CD14-positive monocyte (primary cell): ENCODE measurements at regions not wholly inside any gene's neighbourhood (a gene's known extent, or its start where the extent isn't known, plus 50 kb on each side); places are given as distances from the start of the nearest gene placed in this dataset.
"Not testable (repeated sequence)": the region's sequence is repeated elsewhere in the genome, so short reads cannot be mapped to it uniquely, and the experiment has no call there.

Experiments
- DNase-seq, 3 donors: peaks; one replicate each; pipeline ENCODE4 v3.0.0-alpha.2; 2011 to 2022
- H2AFZ ChIP-seq: 2 replicates; pipeline ENCODE4 v1.6.0; 2012; ENCODE audit warnings: mild to moderate bottlenecking, low read depth, low read length, inconsistent platforms; ENCODE audit not compliant: insufficient read depth, poor library complexity, severe bottlenecking
- H3K27ac ChIP-seq, 2 donors: 1 replicate in 1 of 2; 2 replicates in 1 of 2; pipeline ENCODE4 v1.5.1; 2012 to 2013; ENCODE audit warnings: low read length in 2 of 2, control low read depth in 1 of 2, inconsistent platforms in 1 of 2, low read depth in 1 of 2, mild to moderate bottlenecking in 1 of 2
- H3K27me3 ChIP-seq, 2 donors: one replicate each; pipeline versions ENCODE4 v1.6.0 to v1.6.1; 2011 to 2013; ENCODE audit warnings: low read length in 2 of 2; ENCODE audit not compliant: control insufficient read depth in 2 of 2, insufficient read depth in 2 of 2
- H3K36me3 ChIP-seq, 2 donors: replicated peaks in 1 of 2; 1 replicate in 1 of 2; 2 replicates in 1 of 2; pipeline versions ENCODE4 v1.5.1 to v1.6.1; 2012 to 2013; ENCODE audit warnings: low read length in 2 of 2, control low read depth in 1 of 2, inconsistent platforms in 1 of 2, mild to moderate bottlenecking in 1 of 2; ENCODE audit not compliant: insufficient read depth in 2 of 2, control insufficient read depth in 1 of 2
- H3K4me1 ChIP-seq, 2 donors: 1 replicate in 1 of 2; 2 replicates in 1 of 2; pipeline versions ENCODE4 v1.5.1 to v1.6.1; 2012 to 2013; ENCODE audit warnings: low read length in 2 of 2, control low read depth in 1 of 2, inconsistent platforms in 1 of 2, mild to moderate bottlenecking in 1 of 2, moderate library complexity in 1 of 2; ENCODE audit not compliant: insufficient read depth in 2 of 2, control insufficient read depth in 1 of 2
- H3K4me2 ChIP-seq: replicated peaks from 2 replicates; pipeline ENCODE3; 2012; ENCODE audit warnings: low read length, moderate library complexity, mild to moderate bottlenecking; ENCODE audit not compliant: poor library complexity, severe bottlenecking; ENCODE audit errors: extremely low read depth
- H3K4me3 ChIP-seq, 3 experiments: fragments of 200-600 bp in 1 of 3; sonication (generic) in 1 of 3; replicated peaks in 1 of 3; 1 replicate in 2 of 3; 2 replicates in 1 of 3; pipeline ENCODE4 v1.5.1; 2011 to 2013; ENCODE audit warnings: low read length in 3 of 3, mild to moderate bottlenecking in 3 of 3, control low read depth in 2 of 3, low read depth in 2 of 3, inconsistent platforms in 1 of 3, moderate library complexity in 1 of 3
- H3K79me2 ChIP-seq: 2 replicates; pipeline ENCODE4 v1.6.0; 2012; ENCODE audit warnings: mild to moderate bottlenecking, control low read depth, inconsistent platforms, low read length, moderate library complexity; ENCODE audit not compliant: insufficient read depth
- H3K9ac ChIP-seq: 2 replicates; pipeline ENCODE4 v1.6.0; 2017; ENCODE audit warnings: low read length, mild to moderate bottlenecking; ENCODE audit not compliant: insufficient read depth, poor library complexity, severe bottlenecking
- H3K9me3 ChIP-seq, 2 donors: replicated peaks in 1 of 2; 1 replicate in 1 of 2; 2 replicates in 1 of 2; pipeline versions ENCODE4 v1.5.1 to v1.6.1; 2012 to 2013; ENCODE audit warnings: low read length in 2 of 2, control low read depth in 1 of 2; ENCODE audit not compliant: control insufficient read depth in 1 of 2, insufficient read depth in 1 of 2
- H4K20me1 ChIP-seq: 2 replicates; pipeline ENCODE4 v1.6.0; 2012; ENCODE audit warnings: mild to moderate bottlenecking, low read length, control low read depth, moderate library complexity; ENCODE audit not compliant: insufficient read depth
- H3K27ac Mint-ChIP-seq, 7 donors: one replicate each; pipeline ENCODE4 v1.8.0; 2020; ENCODE audit warnings: mild to moderate bottlenecking in 7 of 7, mixed read lengths in 7 of 7, moderate library complexity in 6 of 7, inconsistent platforms in 2 of 7
- H3K27me3 Mint-ChIP-seq, 3 donors: one replicate each; pipeline ENCODE4 v1.8.0; 2021 to 2022; ENCODE audit warnings: low read depth in 3 of 3, mild to moderate bottlenecking in 3 of 3, mixed read lengths in 3 of 3, moderate library complexity in 3 of 3, inconsistent platforms in 1 of 3
- H3K36me3 Mint-ChIP-seq, 2 donors: one replicate each; pipeline ENCODE4 v1.8.0; 2020; ENCODE audit warnings: mixed read lengths in 2 of 2, inconsistent platforms in 1 of 2, mild to moderate bottlenecking in 1 of 2
- H3K4me1 Mint-ChIP-seq: one replicate; pipeline ENCODE4 v1.8.0; 2020; ENCODE audit warnings: mild to moderate bottlenecking, mixed read lengths
- H3K4me3 Mint-ChIP-seq, 2 donors: one replicate each; pipeline ENCODE4 v1.8.0; 2020; ENCODE audit warnings: mild to moderate bottlenecking in 2 of 2, mixed read lengths in 2 of 2, moderate library complexity in 1 of 2
- H3K9me3 Mint-ChIP-seq, 7 donors: one replicate each; pipeline ENCODE4 v1.8.0; 2020 to 2022; ENCODE audit warnings: mixed read lengths in 7 of 7, mild to moderate bottlenecking in 6 of 7, moderate library complexity in 6 of 7, inconsistent platforms in 2 of 7
- WGBS: methylation state at CpG from one replicate; pipeline ENCODE4 v1.1.5; 2013; ENCODE audit warnings: missing lambda C conversion rate; ENCODE audit not compliant: insufficient coverage; 5-methylcytosine and 5-hydroxymethylcytosine counted together
- intact Hi-C, 2 donors: fragments of 100-400 bp; cut with micrococcal nuclease; formaldehyde crosslinking; loops; one replicate each; pipeline versions ENCODE4 v1.15.0 to v1.15.1; 2023
- TF ChIP-seq, protein P1 (sequence below): fragments of 200-600 bp; IDR thresholded peaks from one replicate; pipeline ENCODE4 v1.8.0; 2022; ENCODE audit warnings: antibody characterized with exemption, mild to moderate bottlenecking

- no peak overlapping the region for H3K4me3 Mint-ChIP-seq
- Histone ChIP-seq H3K27ac (no peak overlapping the region), H3K4me2 (no peak overlapping the region), H3K36me3 (no peaks in the 10 kb centered on the region), H3K9ac (no peak overlapping the region), H3K27me3 (no peaks in the 10 kb centered on the region), H3K9me3 (no peaks in the 10 kb centered on the region), H3K79me2 (no peaks in the 10 kb centered on the region), H2AFZ (no peak overlapping the region), H3K4me3 (no peak overlapping the region), H3K4me1 (no peaks in the 10 kb centered on the region), H4K20me1 (no peaks in the 10 kb centered on the region)
- no peak for DNase-seq
- H3K36me3 Mint-ChIP-seq = no peaks in the 10 kb centered on the region
- intact Hi-C loops = no loop called here
- no peak overlapping the region for H3K27ac Mint-ChIP-seq
- no peaks in the 10 kb centered on the region for H3K27me3 Mint-ChIP-seq
- TF ChIP-seq, protein P1, sequence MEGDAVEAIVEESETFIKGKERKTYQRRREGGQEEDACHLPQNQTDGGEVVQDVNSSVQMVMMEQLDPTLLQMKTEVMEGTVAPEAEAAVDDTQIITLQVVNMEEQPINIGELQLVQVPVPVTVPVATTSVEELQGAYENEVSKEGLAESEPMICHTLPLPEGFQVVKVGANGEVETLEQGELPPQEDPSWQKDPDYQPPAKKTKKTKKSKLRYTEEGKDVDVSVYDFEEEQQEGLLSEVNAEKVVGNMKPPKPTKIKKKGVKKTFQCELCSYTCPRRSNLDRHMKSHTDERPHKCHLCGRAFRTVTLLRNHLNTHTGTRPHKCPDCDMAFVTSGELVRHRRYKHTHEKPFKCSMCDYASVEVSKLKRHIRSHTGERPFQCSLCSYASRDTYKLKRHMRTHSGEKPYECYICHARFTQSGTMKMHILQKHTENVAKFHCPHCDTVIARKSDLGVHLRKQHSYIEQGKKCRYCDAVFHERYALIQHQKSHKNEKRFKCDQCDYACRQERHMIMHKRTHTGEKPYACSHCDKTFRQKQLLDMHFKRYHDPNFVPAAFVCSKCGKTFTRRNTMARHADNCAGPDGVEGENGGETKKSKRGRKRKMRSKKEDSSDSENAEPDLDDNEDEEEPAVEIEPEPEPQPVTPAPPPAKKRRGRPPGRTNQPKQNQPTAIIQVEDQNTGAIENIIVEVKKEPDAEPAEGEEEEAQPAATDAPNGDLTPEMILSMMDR = no peak
- H3K4me1 Mint-ChIP-seq = no peaks in the 10 kb centered on the region
- no CpG with 5 or more reads among the region's 2 CpGs for WGBS
- H3K9me3 Mint-ChIP-seq = peaks cover 0 to 15% (median 4%) of the 10 kb centered on the region in 7 donors
Observed at GRCh38 chr15:24150542-24150941, 463.4 kb upstream of the NDN start.

- H2AFZ ChIP-seq, H3K9me3 ChIP-seq, H3K4me2 ChIP-seq, H3K36me3 ChIP-seq, H3K27me3 ChIP-seq, H3K79me2 ChIP-seq, H3K27ac Mint-ChIP-seq, H3K4me1 ChIP-seq, H3K4me3 Mint-ChIP-seq, DNase-seq, H3K27me3 Mint-ChIP-seq, H3K4me1 Mint-ChIP-seq, intact Hi-C loops, H3K9ac ChIP-seq, H3K4me3 ChIP-seq, H3K36me3 Mint-ChIP-seq, H3K27ac ChIP-seq, H4K20me1 ChIP-seq: not testable (repeated sequence)
- peaks cover 4 to 11% (median 7%) of the 10 kb centered on the region in 7 donors for H3K9me3 Mint-ChIP-seq
- WGBS = no CpG with 5 or more reads among the region's 1 CpG
Observed at GRCh38 chr15:24158306-24158705, 471.2 kb upstream of the NDN start.

DNA sequence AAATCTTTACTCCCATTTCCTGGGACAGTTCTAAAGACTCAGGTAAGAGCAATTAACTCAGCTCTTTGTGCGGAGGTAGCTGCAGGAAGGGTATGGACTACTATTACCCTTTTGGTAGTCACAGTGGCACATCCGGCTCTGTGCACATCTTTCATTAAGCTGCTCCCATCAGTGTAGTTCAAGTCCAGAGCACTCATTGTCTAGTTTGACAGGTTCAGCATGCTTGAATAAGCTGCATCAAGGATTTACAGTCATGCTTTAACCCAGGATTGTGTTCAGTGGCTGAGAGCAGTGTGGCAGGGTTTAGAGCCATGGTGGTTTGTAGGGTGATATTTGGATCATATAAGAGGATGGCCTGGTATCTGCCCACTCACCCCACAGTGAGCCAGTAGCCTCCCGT, 478.4 kb upstream of the NDN start:
- H3K4me3 ChIP-seq, intact Hi-C loops, H3K4me3 Mint-ChIP-seq, H3K27me3 ChIP-seq, H2AFZ ChIP-seq, H3K79me2 ChIP-seq, H3K4me2 ChIP-seq, H3K36me3 Mint-ChIP-seq, H4K20me1 ChIP-seq, H3K36me3 ChIP-seq, DNase-seq, H3K27me3 Mint-ChIP-seq, H3K27ac ChIP-seq, H3K9ac ChIP-seq, H3K4me1 ChIP-seq, H3K4me1 Mint-ChIP-seq: not testable (repeated sequence)
- Mint-ChIP-seq H3K27ac (peak overlapping the region in 1 of 7 donors; percentile 50), H3K9me3 (peaks cover 0 to 15% (median 6%) of the 10 kb centered on the region in 7 donors)
- peaks cover 0 to 15% of the 10 kb centered on the region in 2 donors for H3K9me3 ChIP-seq
- WGBS = 100% methylated on average over 1 of the region's 3 CpGs

- DNase-seq, H2AFZ ChIP-seq, H3K4me1 Mint-ChIP-seq, H3K27me3 ChIP-seq, H3K79me2 ChIP-seq, H3K4me3 ChIP-seq, H3K4me3 Mint-ChIP-seq, H4K20me1 ChIP-seq, H3K27me3 Mint-ChIP-seq, H3K9me3 ChIP-seq, H3K4me1 ChIP-seq, H3K36me3 Mint-ChIP-seq, H3K27ac Mint-ChIP-seq, intact Hi-C loops, H3K27ac ChIP-seq, H3K9me3 Mint-ChIP-seq, H3K36me3 ChIP-seq, H3K4me2 ChIP-seq, H3K9ac ChIP-seq: not testable (repeated sequence)
- WGBS = no CpG with 5 or more reads among the region's 2 CpGs
Observed at GRCh38 chr15:24202297-24202696, 473.3 kb upstream of the NPAP1 start.
